Chondrocyte (in vitro differentiated cells): ENCODE measurements at regions not wholly inside any gene's neighbourhood (a gene's known extent, or its start where the extent isn't known, plus 50 kb on each side); places are given as distances from the start of the nearest gene placed in this dataset.
"Not testable (repeated sequence)": the region's sequence is repeated elsewhere in the genome, so short reads cannot be mapped to it uniquely, and the experiment has no call there.

Experiments used
- DNase-seq: peaks from one replicate; pipeline ENCODE4 v3.0.0; 2021; ENCODE audit warnings: mixed read lengths, low spot score
- H3K27ac Mint-ChIP-seq: one replicate; pipeline ENCODE4 v1.8.0; 2021; ENCODE audit warnings: mild to moderate bottlenecking, moderate library complexity, mixed read lengths; ENCODE audit not compliant: unreplicated experiment
- H3K27me3 Mint-ChIP-seq: 2 replicates; pipeline ENCODE4 v1.8.0; 2021; ENCODE audit warnings: low read depth, mixed read lengths
- H3K36me3 Mint-ChIP-seq: 2 replicates; pipeline ENCODE4 v1.8.0; 2021; ENCODE audit warnings: low read depth, mixed read lengths
- H3K4me1 Mint-ChIP-seq: 2 replicates; pipeline ENCODE4 v1.8.0; 2021; ENCODE audit warnings: low read depth, mild to moderate bottlenecking, mixed read lengths
- H3K4me3 Mint-ChIP-seq: one replicate; pipeline ENCODE4 v1.8.0; 2021; ENCODE audit warnings: mild to moderate bottlenecking, moderate library complexity, mixed read lengths; ENCODE audit not compliant: unreplicated experiment
- H3K9me3 Mint-ChIP-seq: 2 replicates; pipeline ENCODE4 v1.8.0; 2021; ENCODE audit warnings: low read depth, mixed read lengths
- CTCF ChIP-seq: fragments of 200-600 bp; sonication (generic); IDR thresholded peaks from 2 replicates; pipeline ENCODE4 v1.5.0; 2021; ENCODE audit warnings: antibody characterized with exemption, mild to moderate bottlenecking, moderate library complexity

- no peak overlapping the region for H3K27ac Mint-ChIP-seq
- no peaks in the 10 kb centered on the region for H3K27me3 Mint-ChIP-seq
- TF ChIP-seq CTCF: no peak
- peaks cover 5% of the 10 kb centered on the region for H3K4me1 Mint-ChIP-seq
- H3K4me3 Mint-ChIP-seq: no peak overlapping the region
- H3K9me3 Mint-ChIP-seq: peaks cover 8% of the 10 kb centered on the region
- DNase-seq: no peak
- H3K36me3 Mint-ChIP-seq: no peaks in the 10 kb centered on the region
Observed at GRCh38 chr3:171915275-171915674, 72.1 kb downstream of the TMEM212 start.

- peaks cover 5% of the 10 kb centered on the region for H3K4me1 Mint-ChIP-seq
- peaks cover 4% of the 10 kb centered on the region for H3K36me3 Mint-ChIP-seq
Observed at GRCh38 chr3:171916888-171917287, 73.7 kb downstream of the TMEM212 start.

GRCh38 chr3:171922629-171923028, 79.5 kb downstream of the TMEM212 start:
- not testable (repeated sequence) for H3K4me3 Mint-ChIP-seq, H3K4me1 Mint-ChIP-seq, DNase-seq, H3K36me3 Mint-ChIP-seq, H3K27ac Mint-ChIP-seq, H3K27me3 Mint-ChIP-seq
- peaks cover 43% of the 10 kb centered on the region for H3K9me3 Mint-ChIP-seq

More at GRCh38 chr3:171916888-171917287, 73.7 kb downstream of the TMEM212 start:
- Mint-ChIP-seq H3K27ac (no peak overlapping the region), H3K9me3 (peaks cover 17% of the 10 kb centered on the region), H3K27me3 (no peaks in the 10 kb centered on the region), H3K4me3 (no peak overlapping the region)
- no peak for TF ChIP-seq CTCF
- DNase-seq: no peak

- not testable (repeated sequence) for H3K27ac Mint-ChIP-seq, H3K27me3 Mint-ChIP-seq, H3K4me1 Mint-ChIP-seq, DNase-seq, H3K4me3 Mint-ChIP-seq, H3K36me3 Mint-ChIP-seq
- peaks cover 45% of the 10 kb centered on the region for H3K9me3 Mint-ChIP-seq
Observed at GRCh38 chr3:171923668-171924067, 80.5 kb downstream of the TMEM212 start.

GRCh38 chr3:171924864-171925263, 81.7 kb downstream of the TMEM212 start:
- H3K27ac Mint-ChIP-seq, H3K4me3 Mint-ChIP-seq, H3K36me3 Mint-ChIP-seq, DNase-seq, H3K27me3 Mint-ChIP-seq, H3K4me1 Mint-ChIP-seq: not testable (repeated sequence)
- H3K9me3 Mint-ChIP-seq: peaks cover 43% of the 10 kb centered on the region

- Mint-ChIP-seq H3K36me3 (no peaks in the 10 kb centered on the region), H3K9me3 (peaks cover 3% of the 10 kb centered on the region), H3K27ac (no peak overlapping the region), H3K4me1 (peaks cover 9% of the 10 kb centered on the region), H3K4me3 (no peak overlapping the region), H3K27me3 (no peaks in the 10 kb centered on the region)
- TF ChIP-seq CTCF: no peak
- no peak for DNase-seq
Observed at GRCh38 chr3:171932153-171932611, 89.0 kb downstream of the TMEM212 start.

GRCh38 chr3:171933441-171933840, 90.3 kb downstream of the TMEM212 start:
- H3K9me3 Mint-ChIP-seq: no peaks in the 10 kb centered on the region
- no peak overlapping the region for H3K27ac Mint-ChIP-seq
- TF ChIP-seq CTCF: no peak
- H3K27me3 Mint-ChIP-seq: no peaks in the 10 kb centered on the region
- no peak for DNase-seq
- no peak overlapping the region for H3K4me3 Mint-ChIP-seq
- no peaks in the 10 kb centered on the region for H3K36me3 Mint-ChIP-seq
- peaks cover 9% of the 10 kb centered on the region for H3K4me1 Mint-ChIP-seq
